Sigmoid colon (tissue), 4 donors: ENCODE measurements at regions not wholly inside any gene's neighbourhood (a gene's known extent, or its start where the extent isn't known, plus 50 kb on each side); places are given as distances from the start of the nearest gene placed in this dataset.

ENCODE experiments used
- POLR2A ChIP-seq, 2 donors: fragments of 450-650 bp; IDR thresholded peaks; one replicate each; pipeline ENCODE4 v1.6.1; 2016; ENCODE audit warnings: antibody characterized with exemption in 2 of 2, mild to moderate bottlenecking in 2 of 2, moderate library complexity in 2 of 2
- POLR2AphosphoS5 ChIP-seq, 4 donors: sonication (generic); formaldehyde crosslinking; IDR thresholded peaks; one replicate each; pipeline ENCODE4 v1.6.1; 2017; ENCODE audit warnings: antibody characterized with exemption in 4 of 4
- TF ChIP-seq, protein P1 (sequence below), 4 experiments: fragments of 450-650 bp in 3 of 4; fragments of 200-600 bp in 1 of 4; IDR thresholded peaks; one replicate each; pipeline ENCODE4 v1.5.1; 2016 to 2019; ENCODE audit warnings: antibody characterized with exemption in 4 of 4, mild to moderate bottlenecking in 3 of 4, moderate library complexity in 2 of 4

DNA sequence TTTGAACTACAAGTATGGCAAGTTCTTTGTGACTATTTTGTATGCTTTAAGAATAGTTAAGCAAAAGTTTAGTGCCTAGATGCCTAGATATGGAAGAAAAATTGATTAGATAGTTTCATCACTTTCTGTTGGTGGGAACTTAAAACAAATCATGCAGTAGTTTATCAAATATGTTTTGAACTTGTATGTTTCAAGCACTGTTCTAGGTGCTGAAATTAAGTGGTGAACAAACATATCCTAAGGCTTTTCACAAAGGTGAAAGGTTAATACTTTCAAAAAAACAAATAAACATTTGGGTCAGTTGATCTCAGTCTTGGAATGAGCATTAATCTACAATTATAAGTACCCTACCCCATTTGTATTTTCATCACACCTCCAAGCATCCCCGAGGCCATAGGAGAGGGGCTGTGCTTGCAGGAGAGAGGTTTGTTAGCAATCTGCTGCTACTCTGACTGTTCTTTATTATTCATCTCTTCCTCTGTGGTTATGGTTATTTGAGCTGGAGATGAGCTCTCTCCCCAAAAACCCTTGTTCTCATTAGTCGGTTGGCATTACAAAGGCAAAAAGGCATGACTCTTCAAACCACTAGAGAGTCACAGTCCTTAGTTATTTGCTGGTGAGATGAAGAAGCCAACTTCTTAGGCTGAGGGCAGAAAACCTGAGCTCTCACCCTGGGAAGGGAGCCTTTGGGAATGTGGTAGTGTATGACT, 103.9 kb upstream of the FHL2 start:
- TF ChIP-seq, protein P1, sequence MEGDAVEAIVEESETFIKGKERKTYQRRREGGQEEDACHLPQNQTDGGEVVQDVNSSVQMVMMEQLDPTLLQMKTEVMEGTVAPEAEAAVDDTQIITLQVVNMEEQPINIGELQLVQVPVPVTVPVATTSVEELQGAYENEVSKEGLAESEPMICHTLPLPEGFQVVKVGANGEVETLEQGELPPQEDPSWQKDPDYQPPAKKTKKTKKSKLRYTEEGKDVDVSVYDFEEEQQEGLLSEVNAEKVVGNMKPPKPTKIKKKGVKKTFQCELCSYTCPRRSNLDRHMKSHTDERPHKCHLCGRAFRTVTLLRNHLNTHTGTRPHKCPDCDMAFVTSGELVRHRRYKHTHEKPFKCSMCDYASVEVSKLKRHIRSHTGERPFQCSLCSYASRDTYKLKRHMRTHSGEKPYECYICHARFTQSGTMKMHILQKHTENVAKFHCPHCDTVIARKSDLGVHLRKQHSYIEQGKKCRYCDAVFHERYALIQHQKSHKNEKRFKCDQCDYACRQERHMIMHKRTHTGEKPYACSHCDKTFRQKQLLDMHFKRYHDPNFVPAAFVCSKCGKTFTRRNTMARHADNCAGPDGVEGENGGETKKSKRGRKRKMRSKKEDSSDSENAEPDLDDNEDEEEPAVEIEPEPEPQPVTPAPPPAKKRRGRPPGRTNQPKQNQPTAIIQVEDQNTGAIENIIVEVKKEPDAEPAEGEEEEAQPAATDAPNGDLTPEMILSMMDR (IDR thresholded peaks at IDR 0.05): no peak
- TF ChIP-seq POLR2A (IDR thresholded peaks at IDR 0.05): no peak
- no peak for TF ChIP-seq POLR2AphosphoS5 (IDR thresholded peaks at IDR 0.05)
